HuH-7.5 (cell line): ENCODE measurements at regions not wholly inside any gene's neighbourhood (a gene's known extent, or its start where the extent isn't known, plus 50 kb on each side); places are given as distances from the start of the nearest gene placed in this dataset.
"Not testable (repeated sequence)": the region's sequence is repeated elsewhere in the genome, so short reads cannot be mapped to it uniquely, and the experiment has no call there.

ENCODE experiments used
- DNase-seq: peaks from one replicate; pipeline ENCODE4 v3.0.0; 2011; ENCODE audit warnings: low spot score

GRCh38 chr13:79986890-79987289 lies 354.0 kb downstream of the SPRY2 start:
- DNase-seq, result no peak

- DNase-seq, result not testable (repeated sequence)
These were observed 365.8 kb downstream of the SPRY2 start for GRCh38 chr13:79974935-79975650.

GRCh38 chr13:79973533-79973963 lies 367.4 kb downstream of the SPRY2 start:
- DNase-seq, result no peak

GRCh38 chr13:79972066-79972569 lies 368.8 kb downstream of the SPRY2 start:
- no peak for DNase-seq

- no peak for DNase-seq
These were observed 374.4 kb downstream of the SPRY2 start for GRCh38 chr13:79966493-79966895.

- no peak for DNase-seq
These were observed 374.9 kb downstream of the SPRY2 start for GRCh38 chr13:79966059-79966458.

- DNase-seq, result no peak
These were observed 394.4 kb downstream of the SPRY2 start for GRCh38 chr13:79946556-79946955.

- no peak for DNase-seq
These were observed 397.4 kb downstream of the SPRY2 start for GRCh38 chr13:79943346-79944023.

- no peak for DNase-seq
These were observed 399.2 kb downstream of the SPRY2 start for GRCh38 chr13:79941752-79942151.

- no peak for DNase-seq
These were observed 401.2 kb downstream of the SPRY2 start for GRCh38 chr13:79939689-79940088.

GRCh38 chr13:79937771-79938216 lies 403.1 kb downstream of the SPRY2 start:
- DNase-seq, result no peak

- no peak for DNase-seq
These were observed 403.6 kb downstream of the SPRY2 start for GRCh38 chr13:79937311-79937710.

GRCh38 chr13:79936368-79937136 lies 404.4 kb downstream of the SPRY2 start:
- DNase-seq, result no peak

- DNase-seq, result no peak
These were observed 405.8 kb downstream of the SPRY2 start for GRCh38 chr13:79935121-79935520.

- no peak for DNase-seq
These were observed 407.5 kb downstream of the SPRY2 start for GRCh38 chr13:79933389-79933788.

- DNase-seq, result no peak
These were observed 408.4 kb downstream of the SPRY2 start for GRCh38 chr13:79932556-79932955.

GRCh38 chr13:79923973-79924556 lies 416.9 kb downstream of the SPRY2 start:
- DNase-seq, result not testable (repeated sequence)

- no peak for DNase-seq
These were observed 421.8 kb downstream of the SPRY2 start for GRCh38 chr13:79919091-79919490.

GRCh38 chr13:79918620-79919019 lies 422.3 kb downstream of the SPRY2 start:
- DNase-seq, result no peak

- no peak for DNase-seq
These were observed 423.3 kb downstream of the SPRY2 start for GRCh38 chr13:79917628-79918027.

GRCh38 chr13:79915114-79915811 lies 425.7 kb downstream of the SPRY2 start:
- no peak for DNase-seq
